ENCODE measurements at regions not wholly inside any gene's neighbourhood (a gene's known extent, or its start where the extent isn't known, plus 50 kb on each side); places are given as distances from the start of the nearest gene placed in this dataset.

DNA sequence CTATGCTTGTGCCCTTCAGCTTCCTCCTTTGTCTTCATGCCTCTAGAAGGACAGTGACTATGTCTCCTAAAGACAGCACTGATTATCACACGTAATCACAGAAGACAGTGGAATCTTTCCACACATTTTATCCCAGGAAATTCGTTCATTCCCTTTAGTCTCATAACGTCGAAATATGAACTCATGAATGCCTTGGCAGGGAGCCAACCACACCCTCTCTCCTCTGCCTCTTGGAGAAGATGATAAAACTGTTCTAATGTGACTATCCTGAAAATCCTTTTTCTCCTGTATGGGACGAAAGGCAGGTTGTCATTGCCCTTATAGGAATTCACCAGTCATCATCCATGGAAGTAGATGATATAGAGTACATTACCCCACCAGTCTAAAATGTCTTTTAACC, 726.6 kb upstream of the FANCL start:
- no peaks in the 10 kb centered on the region for H3K36me3 ChIP-seq
- DNase-seq: no peak

DNA sequence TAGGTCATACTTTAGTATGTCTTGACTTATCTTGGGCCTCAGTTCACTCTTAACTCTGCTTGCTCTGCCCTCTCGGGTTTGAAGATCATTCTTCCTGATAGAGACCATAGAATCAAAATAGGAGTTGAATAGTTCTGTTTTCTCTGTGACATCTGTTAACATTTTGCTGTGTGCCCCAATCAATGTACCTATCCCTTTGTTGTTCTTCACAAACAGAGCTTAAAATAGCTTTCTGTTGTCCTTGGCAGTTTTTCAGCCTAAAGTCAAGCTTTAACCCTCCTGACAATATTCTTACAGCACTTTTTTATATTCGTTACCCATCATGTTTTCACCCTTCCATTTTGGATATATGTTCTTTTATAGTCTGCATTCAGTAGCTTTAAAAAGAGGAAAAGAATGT, 724.5 kb upstream of the FANCL start:
- no peaks in the 10 kb centered on the region for H3K4me1 ChIP-seq
- DNase-seq: no peak
- TF ChIP-seq, protein P1, sequence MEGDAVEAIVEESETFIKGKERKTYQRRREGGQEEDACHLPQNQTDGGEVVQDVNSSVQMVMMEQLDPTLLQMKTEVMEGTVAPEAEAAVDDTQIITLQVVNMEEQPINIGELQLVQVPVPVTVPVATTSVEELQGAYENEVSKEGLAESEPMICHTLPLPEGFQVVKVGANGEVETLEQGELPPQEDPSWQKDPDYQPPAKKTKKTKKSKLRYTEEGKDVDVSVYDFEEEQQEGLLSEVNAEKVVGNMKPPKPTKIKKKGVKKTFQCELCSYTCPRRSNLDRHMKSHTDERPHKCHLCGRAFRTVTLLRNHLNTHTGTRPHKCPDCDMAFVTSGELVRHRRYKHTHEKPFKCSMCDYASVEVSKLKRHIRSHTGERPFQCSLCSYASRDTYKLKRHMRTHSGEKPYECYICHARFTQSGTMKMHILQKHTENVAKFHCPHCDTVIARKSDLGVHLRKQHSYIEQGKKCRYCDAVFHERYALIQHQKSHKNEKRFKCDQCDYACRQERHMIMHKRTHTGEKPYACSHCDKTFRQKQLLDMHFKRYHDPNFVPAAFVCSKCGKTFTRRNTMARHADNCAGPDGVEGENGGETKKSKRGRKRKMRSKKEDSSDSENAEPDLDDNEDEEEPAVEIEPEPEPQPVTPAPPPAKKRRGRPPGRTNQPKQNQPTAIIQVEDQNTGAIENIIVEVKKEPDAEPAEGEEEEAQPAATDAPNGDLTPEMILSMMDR (IDR thresholded peaks at IDR 0.05): no peak
- no peak for TF ChIP-seq POLR2A (IDR thresholded peaks at IDR 0.05)

More for the DNA sequence above, 726.6 kb upstream of the FANCL start:
- TF ChIP-seq, protein P1 (IDR thresholded peaks at IDR 0.05): no peak
- TF ChIP-seq POLR2A (IDR thresholded peaks at IDR 0.05): no peak
- Histone ChIP-seq H3K4me3 (no peak overlapping the region), H3K4me1 (no peaks in the 10 kb centered on the region), H3K9me3 (no peaks in the 10 kb centered on the region), H3K27ac (no peak overlapping the region), H3K27me3 (no peaks in the 10 kb centered on the region)

DNA sequence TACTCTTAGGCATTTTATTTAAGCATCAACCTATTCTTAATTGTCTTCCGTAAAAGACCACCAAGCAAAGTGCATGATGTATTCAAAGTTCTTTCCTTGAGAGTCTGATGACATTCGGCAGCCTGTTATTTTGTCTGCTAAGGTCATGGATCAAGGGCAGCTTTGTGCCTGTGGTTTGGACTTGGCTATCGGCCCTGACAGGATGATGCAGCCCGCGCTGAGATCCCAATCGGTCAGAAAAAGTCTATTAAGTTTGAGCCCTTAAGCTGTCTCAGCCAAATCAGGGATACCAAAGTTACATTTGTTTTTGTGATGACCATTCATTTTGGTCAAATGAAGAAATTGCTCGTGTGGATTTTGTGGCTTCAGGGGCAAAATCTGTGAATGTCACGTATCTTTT, 718.9 kb upstream of the FANCL start:
- Histone ChIP-seq H3K4me1 (no peaks in the 10 kb centered on the region), H3K36me3 (no peaks in the 10 kb centered on the region), H3K9me3 (no peaks in the 10 kb centered on the region), H3K27ac (no peak overlapping the region), H3K27me3 (no peaks in the 10 kb centered on the region), H3K4me3 (no peak overlapping the region)
- TF ChIP-seq, protein P1 (IDR thresholded peaks at IDR 0.05): no peak
- TF ChIP-seq POLR2A (IDR thresholded peaks at IDR 0.05): no peak
- DNase-seq: no peak

More for the DNA sequence above, 724.5 kb upstream of the FANCL start:
- H3K27ac ChIP-seq: no peak overlapping the region
- H3K27me3 ChIP-seq: no peaks in the 10 kb centered on the region
- no peak overlapping the region for H3K4me3 ChIP-seq
- H3K36me3 ChIP-seq: no peaks in the 10 kb centered on the region
- H3K9me3 ChIP-seq: no peaks in the 10 kb centered on the region

DNA sequence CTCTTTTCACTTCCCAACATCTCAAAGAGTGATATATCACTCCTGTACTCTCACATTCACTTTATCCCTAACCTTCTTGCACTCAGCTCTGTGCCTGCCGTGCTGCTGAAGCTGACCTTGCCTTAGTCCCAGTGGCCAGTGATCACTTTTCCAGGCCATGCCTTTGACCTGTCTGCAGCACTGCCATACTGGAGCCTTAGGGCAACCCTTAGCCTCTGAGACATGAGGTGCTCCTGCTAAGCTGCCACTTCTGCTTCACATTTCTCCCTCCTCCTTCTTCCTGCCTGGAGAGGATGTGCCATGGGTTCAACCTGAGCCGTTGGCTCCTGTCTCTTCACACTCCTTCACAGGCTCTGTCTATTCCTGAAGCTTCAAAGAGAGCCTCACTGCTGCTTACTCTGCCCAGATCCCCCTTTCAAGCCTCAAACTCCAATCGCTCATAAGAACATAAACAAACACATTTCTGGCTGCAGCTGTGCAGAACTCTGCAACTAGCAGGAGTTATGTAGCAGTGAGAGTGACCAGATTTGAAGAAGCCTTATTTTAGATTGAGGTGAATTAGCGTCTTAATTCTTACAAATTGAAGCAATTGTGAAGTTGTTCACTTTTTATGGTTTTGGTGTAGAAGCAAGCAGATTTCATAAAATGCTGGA, 716.2 kb upstream of the FANCL start:
- Histone ChIP-seq H3K36me3 (no peaks in the 10 kb centered on the region), H3K27ac (no peak overlapping the region), H3K4me1 (no peaks in the 10 kb centered on the region), H3K4me3 (no peak overlapping the region), H3K9me3 (no peaks in the 10 kb centered on the region), H3K27me3 (no peaks in the 10 kb centered on the region)
- DNase-seq: no peak
- no peak for TF ChIP-seq POLR2A (IDR thresholded peaks at IDR 0.05)
- TF ChIP-seq, protein P1 (IDR thresholded peaks at IDR 0.05): no peak

DNA sequence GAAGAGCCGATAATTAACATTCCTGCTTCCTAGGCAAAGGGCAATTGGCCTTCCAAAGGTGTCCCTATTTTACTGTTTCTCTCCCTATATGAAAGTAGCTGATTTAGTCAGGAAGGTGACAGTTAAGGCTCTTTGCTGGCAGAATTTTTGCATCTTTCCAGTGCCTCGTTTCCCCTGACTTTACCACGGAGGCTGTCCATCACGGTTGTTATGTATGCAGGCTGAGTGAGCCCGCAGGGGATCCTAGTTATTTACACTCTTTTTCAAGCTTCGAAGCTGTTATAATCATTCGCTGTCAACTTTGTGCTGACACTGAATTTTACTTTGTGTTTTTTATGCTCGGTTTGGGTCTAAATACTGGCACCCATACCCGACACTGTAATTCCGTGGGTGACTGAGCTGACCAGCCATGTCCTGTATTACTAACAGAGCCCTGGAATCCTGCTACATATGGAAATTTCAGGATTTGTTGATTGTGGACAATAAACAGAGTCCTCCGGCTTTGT, 713.8 kb upstream of the FANCL start:
- no peaks in the 10 kb centered on the region for H3K36me3 ChIP-seq
- H3K27me3 ChIP-seq: no peaks in the 10 kb centered on the region
- TF ChIP-seq, protein P1 (IDR thresholded peaks at IDR 0.05): no peak
- no peak for TF ChIP-seq POLR2A (IDR thresholded peaks at IDR 0.05)
- H3K27ac ChIP-seq: no peak overlapping the region
- no peaks in the 10 kb centered on the region for H3K9me3 ChIP-seq
- no peak for DNase-seq
- no peaks in the 10 kb centered on the region for H3K4me1 ChIP-seq
- H3K4me3 ChIP-seq: no peak overlapping the region

Data from Peyer's patch (tissue), 4 donors.